ENCODE measurements at regions not wholly inside any gene's neighbourhood (a gene's known extent, or its start where the extent isn't known, plus 50 kb on each side); places are given as distances from the start of the nearest gene placed in this dataset.

GRCh38 chr11:29293825-29294224 lies 723.0 kb downstream of the KCNA4 start:
- TF ChIP-seq CTCF (IDR thresholded peaks at IDR 0.05; ENCODE audit: insufficient read depth, low read depth, low read length) (no peak), EZH2 (IDR thresholded peaks at IDR 0.05; ENCODE audit: insufficient read depth, low read length) (no peak)
